DND-41 (cell line): ENCODE measurements at regions not wholly inside any gene's neighbourhood (a gene's known extent, or its start where the extent isn't known, plus 50 kb on each side); places are given as distances from the start of the nearest gene placed in this dataset.
"Not testable (repeated sequence)": the region's sequence is repeated elsewhere in the genome, so short reads cannot be mapped to it uniquely, and the experiment has no call there.

Experiments
- ATAC-seq: fragments of 200-7000 bp; cut with Tn5 transposase; 3 replicates; pipeline ENCODE4 v1.9.1; 2021; ENCODE audit warnings: low read depth; ENCODE audit not compliant: insufficient read depth
- DNase-seq: peaks from one replicate; pipeline ENCODE4 v3.0.0-alpha.2; 2020
- H2AFZ ChIP-seq: 2 replicates; pipeline ENCODE4 v1.6.0; 2012; ENCODE audit warnings: low read depth, low read length
- H3K27ac ChIP-seq: 2 replicates; pipeline ENCODE4 v1.5.1; 2012; ENCODE audit warnings: low read length, inconsistent platforms
- H3K27me3 ChIP-seq: fragments of 200-600 bp; sonication (generic); 2 replicates; pipeline ENCODE4 v1.6.0; 2012; ENCODE audit warnings: low read length, mild to moderate bottlenecking, inconsistent platforms; ENCODE audit not compliant: insufficient read depth, poor library complexity
- H3K36me3 ChIP-seq: 2 replicates; pipeline ENCODE4 v1.5.1; 2012; ENCODE audit warnings: low read length, inconsistent platforms; ENCODE audit not compliant: insufficient read depth
- H3K4me1 ChIP-seq: 2 replicates; pipeline ENCODE4 v1.5.1; 2012; ENCODE audit warnings: mild to moderate bottlenecking, low read length; ENCODE audit not compliant: insufficient read depth
- H3K4me2 ChIP-seq: 2 replicates; pipeline ENCODE4 v1.6.0; 2012; ENCODE audit warnings: mild to moderate bottlenecking, moderate library complexity, low read length, inconsistent platforms; ENCODE audit not compliant: insufficient read depth
- H3K4me3 ChIP-seq, 2 experiments: fragments of 200-600 bp in 1 of 2; shearing (Covaris generic) in 1 of 2; 2 replicates each; pipeline ENCODE4 v1.5.1; 2012 to 2016; ENCODE audit warnings: inconsistent platforms in 2 of 2, low read length in 2 of 2, mild to moderate bottlenecking in 2 of 2, low read depth in 1 of 2, moderate library complexity in 1 of 2
- H3K79me2 ChIP-seq: 2 replicates; pipeline ENCODE4 v1.6.0; 2012; ENCODE audit warnings: low read length, inconsistent platforms; ENCODE audit not compliant: insufficient read depth
- H3K9ac ChIP-seq: 2 replicates; pipeline ENCODE4 v1.6.0; 2012; ENCODE audit warnings: low read depth, mild to moderate bottlenecking, inconsistent platforms, low read length, moderate library complexity
- H3K9me3 ChIP-seq: 2 replicates; pipeline ENCODE4 v1.5.1; 2012; ENCODE audit warnings: low read length, moderate library complexity, mild to moderate bottlenecking, inconsistent platforms; ENCODE audit not compliant: insufficient read depth, severe bottlenecking
- H4K20me1 ChIP-seq: 2 replicates; pipeline ENCODE4 v1.6.0; 2012; ENCODE audit warnings: low read length; ENCODE audit not compliant: insufficient read depth
- EZH2 ChIP-seq: IDR thresholded peaks from 3 replicates; pipeline ENCODE4 v1.6.1; 2012; ENCODE audit warnings: borderline replicate concordance, low read depth, mild to moderate bottlenecking, moderate library complexity, low read length, inconsistent platforms; ENCODE audit not compliant: severe bottlenecking
- TF ChIP-seq, protein P1 (sequence below): IDR thresholded peaks from 2 replicates; pipeline ENCODE4 v1.5.1; 2012; ENCODE audit warnings: borderline replicate concordance, low read length, moderate library complexity, mild to moderate bottlenecking; ENCODE audit not compliant: poor library complexity, severe bottlenecking; ENCODE audit errors: extremely low read depth

DNA sequence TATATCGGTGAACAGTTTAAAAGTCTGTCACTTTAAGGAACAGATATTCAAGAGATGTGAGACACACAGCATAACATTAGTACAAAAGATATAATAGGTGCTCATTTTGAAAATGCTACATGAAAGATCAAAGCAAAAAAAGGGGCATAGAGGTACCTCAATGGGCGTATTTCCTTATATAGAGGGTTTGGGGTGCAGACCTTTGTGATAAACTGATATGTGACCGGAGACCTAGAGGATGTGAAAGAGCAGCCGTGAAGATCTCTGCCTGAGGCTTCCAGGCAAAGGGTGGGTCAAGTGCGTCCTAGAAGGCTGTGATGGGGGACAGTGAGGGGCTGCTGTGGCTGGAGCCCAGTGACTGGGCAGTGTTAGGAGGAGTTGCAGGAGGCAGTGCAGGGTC is 551.4 kb downstream of the ETS1 start:
- no peak for DNase-seq
- no peak overlapping the region for H3K9ac ChIP-seq
- H3K4me1 ChIP-seq = peaks cover 56% of the 10 kb centered on the region
- no peak for TF ChIP-seq EZH2
- TF ChIP-seq, protein P1, sequence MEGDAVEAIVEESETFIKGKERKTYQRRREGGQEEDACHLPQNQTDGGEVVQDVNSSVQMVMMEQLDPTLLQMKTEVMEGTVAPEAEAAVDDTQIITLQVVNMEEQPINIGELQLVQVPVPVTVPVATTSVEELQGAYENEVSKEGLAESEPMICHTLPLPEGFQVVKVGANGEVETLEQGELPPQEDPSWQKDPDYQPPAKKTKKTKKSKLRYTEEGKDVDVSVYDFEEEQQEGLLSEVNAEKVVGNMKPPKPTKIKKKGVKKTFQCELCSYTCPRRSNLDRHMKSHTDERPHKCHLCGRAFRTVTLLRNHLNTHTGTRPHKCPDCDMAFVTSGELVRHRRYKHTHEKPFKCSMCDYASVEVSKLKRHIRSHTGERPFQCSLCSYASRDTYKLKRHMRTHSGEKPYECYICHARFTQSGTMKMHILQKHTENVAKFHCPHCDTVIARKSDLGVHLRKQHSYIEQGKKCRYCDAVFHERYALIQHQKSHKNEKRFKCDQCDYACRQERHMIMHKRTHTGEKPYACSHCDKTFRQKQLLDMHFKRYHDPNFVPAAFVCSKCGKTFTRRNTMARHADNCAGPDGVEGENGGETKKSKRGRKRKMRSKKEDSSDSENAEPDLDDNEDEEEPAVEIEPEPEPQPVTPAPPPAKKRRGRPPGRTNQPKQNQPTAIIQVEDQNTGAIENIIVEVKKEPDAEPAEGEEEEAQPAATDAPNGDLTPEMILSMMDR = no peak
- H3K9me3 ChIP-seq = no peaks in the 10 kb centered on the region
- no peaks in the 10 kb centered on the region for H3K79me2 ChIP-seq
- no peaks in the 10 kb centered on the region for H4K20me1 ChIP-seq
- no peak for ATAC-seq
- no peak overlapping the region for H3K4me2 ChIP-seq
- H3K27me3 ChIP-seq = no peaks in the 10 kb centered on the region
- peak overlapping the region; percentile 61 for H3K27ac ChIP-seq
- H3K36me3 ChIP-seq = no peaks in the 10 kb centered on the region
- no peak overlapping the region for H3K4me3 ChIP-seq
- no peak overlapping the region for H2AFZ ChIP-seq

DNA sequence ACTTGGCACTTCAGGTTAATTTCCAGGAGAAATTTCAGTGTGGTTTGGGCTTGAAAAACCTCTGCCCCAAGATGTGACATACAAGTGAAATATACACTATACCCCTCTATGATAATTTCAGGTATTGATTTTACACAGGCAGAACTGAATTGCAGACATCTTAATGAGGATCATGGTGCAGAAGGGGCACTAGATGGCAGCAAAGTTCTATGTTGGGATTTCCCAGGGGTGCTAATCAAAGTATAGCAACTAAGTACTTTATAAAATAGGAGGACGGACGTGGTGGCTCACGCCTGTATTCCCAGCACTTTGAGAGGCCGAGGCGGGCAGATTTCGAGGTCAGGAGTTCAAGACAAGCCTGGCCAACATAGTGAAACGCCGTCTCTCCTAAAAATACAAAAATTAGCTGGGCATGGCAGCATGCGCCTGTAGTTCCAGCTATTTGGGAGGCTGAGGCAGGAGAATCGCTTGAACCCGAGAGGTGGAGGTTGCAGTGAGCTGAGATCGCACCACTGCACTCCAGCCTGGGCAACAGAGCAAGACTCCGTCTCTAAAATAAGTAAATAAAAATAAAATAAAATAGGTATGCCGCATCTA is 555.7 kb downstream of the ETS1 start:
- not testable (repeated sequence) for H3K36me3 ChIP-seq, H3K79me2 ChIP-seq, H2AFZ ChIP-seq, H3K4me2 ChIP-seq, H3K27ac ChIP-seq, H4K20me1 ChIP-seq, H3K9ac ChIP-seq, H3K4me3 ChIP-seq, H3K27me3 ChIP-seq, H3K9me3 ChIP-seq
- TF ChIP-seq, protein P1 = peak; percentile 96
- H3K4me1 ChIP-seq = peaks cover 13% of the 10 kb centered on the region; the same call in 1 of the 2 replicates
- ATAC-seq (peak; percentile 94), DNase-seq (peak; percentile 71)

DNA sequence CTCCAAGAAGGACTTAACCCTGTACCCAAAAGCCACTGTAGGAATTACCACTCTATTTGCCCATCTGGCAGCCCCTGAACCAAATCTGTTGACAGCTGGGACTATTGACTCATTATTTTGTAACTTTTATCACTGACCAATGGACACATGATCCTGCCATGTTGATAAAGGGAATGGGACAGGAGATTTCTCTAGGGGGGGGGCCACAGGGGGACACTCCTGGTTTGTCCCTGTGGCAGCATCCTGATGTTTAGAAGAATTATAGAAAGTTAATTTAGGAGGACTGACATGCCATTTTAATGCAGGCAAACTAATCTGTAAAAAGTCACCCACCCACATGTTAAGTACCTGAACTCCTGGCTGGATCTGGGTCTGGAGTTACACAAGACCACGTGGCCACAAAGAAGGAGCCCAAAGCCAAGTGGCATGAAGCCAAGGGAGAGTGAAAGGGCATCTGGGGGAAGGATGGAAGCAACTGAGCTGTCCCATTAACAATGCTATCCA is 558.1 kb downstream of the ETS1 start:
- H3K27ac ChIP-seq = no peak overlapping the region
- no peaks in the 10 kb centered on the region for H3K36me3 ChIP-seq
- H3K9me3 ChIP-seq = no peaks in the 10 kb centered on the region
- no peaks in the 10 kb centered on the region for H4K20me1 ChIP-seq
- H3K4me1 ChIP-seq = peaks cover 12% of the 10 kb centered on the region; the same call in 1 of the 2 replicates
- no peaks in the 10 kb centered on the region for H3K27me3 ChIP-seq
- no peak for TF ChIP-seq EZH2
- TF ChIP-seq, protein P1 = no peak
- DNase-seq (no peak), ATAC-seq (no peak)
- no peak overlapping the region for H3K4me3 ChIP-seq
- H3K79me2 ChIP-seq = no peaks in the 10 kb centered on the region
- H3K4me2 ChIP-seq = no peak overlapping the region
- H2AFZ ChIP-seq = no peak overlapping the region
- H3K9ac ChIP-seq = no peak overlapping the region
